Mesendoderm (in vitro differentiated cells): ENCODE measurements at regions not wholly inside any gene's neighbourhood (a gene's known extent, or its start where the extent isn't known, plus 50 kb on each side); places are given as distances from the start of the nearest gene placed in this dataset.

ENCODE experiments used
- DNase-seq: peaks from one replicate; pipeline ENCODE4 v3.0.0; 2013
- H2AK5ac ChIP-seq: 2 replicates; pipeline ENCODE4 v1.6.1; 2013; ENCODE audit warnings: low read length, inconsistent platforms
- H2BK120ac ChIP-seq: 2 replicates; pipeline ENCODE4 v1.6.1; 2013; ENCODE audit warnings: low read depth, mild to moderate bottlenecking, low read length, moderate library complexity, mixed read lengths
- H2BK15ac ChIP-seq: replicated peaks from 2 replicates; pipeline ENCODE4 v1.6.1; 2013; ENCODE audit warnings: low read depth, mild to moderate bottlenecking, moderate library complexity
- H2BK5ac ChIP-seq: 2 replicates; pipeline ENCODE4 v1.6.1; 2013; ENCODE audit warnings: low read length, inconsistent platforms
- H3K18ac ChIP-seq: 2 replicates; pipeline ENCODE4 v1.6.1; 2013; ENCODE audit warnings: mild to moderate bottlenecking, low read length, mixed read lengths
- H3K23ac ChIP-seq: one replicate; pipeline ENCODE4 v1.6.1; 2013; ENCODE audit warnings: low read length
- H3K27ac ChIP-seq: 2 replicates; pipeline ENCODE4 v1.5.1; 2013; ENCODE audit warnings: low read depth, mild to moderate bottlenecking, inconsistent platforms, low read length, moderate library complexity
- H3K27me3 ChIP-seq: 2 replicates; pipeline ENCODE4 v1.6.1; 2013; ENCODE audit warnings: low read length, control low read depth, mild to moderate bottlenecking, inconsistent platforms; ENCODE audit not compliant: insufficient read depth, poor library complexity
- H3K36me3 ChIP-seq: 2 replicates; pipeline ENCODE4 v1.6.1; 2013; ENCODE audit warnings: low read length, inconsistent platforms; ENCODE audit not compliant: control insufficient read depth, insufficient read depth
- H3K4ac ChIP-seq: one replicate; pipeline ENCODE4 v1.6.1; 2013; ENCODE audit warnings: low read depth, mild to moderate bottlenecking, low read length, moderate library complexity
- H3K4me1 ChIP-seq: 2 replicates; pipeline ENCODE4 v1.6.1; 2013; ENCODE audit warnings: low read depth, low read length, inconsistent platforms; ENCODE audit not compliant: control insufficient read depth
- H3K4me2 ChIP-seq: 2 replicates; pipeline ENCODE4 v1.6.1; 2013; ENCODE audit warnings: low read length
- H3K4me3 ChIP-seq: 2 replicates; pipeline ENCODE4 v1.5.1; 2013; ENCODE audit warnings: mild to moderate bottlenecking, low read length
- H3K56ac ChIP-seq: one replicate; pipeline ENCODE4 v1.6.1; 2013; ENCODE audit warnings: low read length
- H3K79me1 ChIP-seq: 2 replicates; pipeline ENCODE4 v1.6.1; 2013; ENCODE audit warnings: low read length, inconsistent platforms
- H3K79me2 ChIP-seq: 2 replicates; pipeline ENCODE4 v1.6.1; 2013; ENCODE audit warnings: mild to moderate bottlenecking, low read length; ENCODE audit not compliant: control insufficient read depth, insufficient read depth
- H3K9ac ChIP-seq: 2 replicates; pipeline ENCODE4 v1.6.1; 2013; ENCODE audit warnings: low read length, inconsistent platforms
- H4K5ac ChIP-seq: one replicate; pipeline ENCODE4 v1.6.1; 2013; ENCODE audit warnings: low read length
- H4K8ac ChIP-seq: one replicate; pipeline ENCODE4 v1.6.1; 2013; ENCODE audit warnings: low read depth, mild to moderate bottlenecking, control low read depth, low read length, moderate library complexity
- WGBS: extraction: QIAGEN DNeasy Blood & Tissue Kit; methylation state at CpG from one replicate; pipeline ENCODE4 v1.1.7; 2013; ENCODE audit warnings: low lambda C conversion rate, missing lambda C conversion rate; ENCODE audit not compliant: insufficient coverage; ENCODE audit errors: extremely low coverage; 5-methylcytosine and 5-hydroxymethylcytosine counted together

DNA sequence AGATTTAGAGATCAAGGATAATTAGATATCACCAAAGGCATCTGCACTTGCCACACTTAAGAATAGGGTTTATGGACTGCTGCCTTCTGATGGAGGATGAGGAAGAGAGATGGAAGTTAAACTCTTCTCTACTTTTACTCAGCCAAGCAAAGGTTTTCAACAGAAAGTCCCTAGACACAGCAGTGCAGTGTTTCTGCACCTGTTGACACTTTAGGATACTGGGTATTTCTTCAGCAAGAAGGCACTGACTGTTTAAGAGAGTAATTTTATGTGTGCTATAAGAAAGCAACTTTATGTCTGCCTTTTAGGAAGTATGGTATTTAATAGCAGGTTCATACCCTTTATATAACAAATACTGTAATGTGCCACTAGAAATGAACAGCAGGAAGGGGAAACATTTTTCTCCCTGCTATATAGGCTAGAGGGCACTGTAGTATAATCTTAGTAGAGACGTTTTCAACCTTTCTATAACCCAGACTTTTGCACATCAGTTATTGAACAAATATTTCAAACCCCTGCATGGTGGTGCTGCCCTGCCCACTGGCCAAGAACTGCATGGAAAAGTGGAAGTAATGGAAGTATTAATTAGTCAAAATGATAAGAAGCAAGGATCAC lies 225.0 kb upstream of the GRIP1 start:
- no peak overlapping the region for H2BK120ac ChIP-seq
- no peak overlapping the region for H4K5ac ChIP-seq
- H2BK15ac ChIP-seq: no peak overlapping the region
- H3K23ac ChIP-seq: no peak overlapping the region
- no peaks in the 10 kb centered on the region for H3K27me3 ChIP-seq
- no peak overlapping the region for H3K4me2 ChIP-seq
- H3K79me2 ChIP-seq: no peaks in the 10 kb centered on the region
- no peak overlapping the region for H3K9ac ChIP-seq
- no peak overlapping the region for H3K56ac ChIP-seq
- H4K8ac ChIP-seq: no peak overlapping the region
- no peaks in the 10 kb centered on the region for H3K79me1 ChIP-seq
- H3K36me3 ChIP-seq: no peaks in the 10 kb centered on the region
- H3K4ac ChIP-seq: no peak overlapping the region
- no peak overlapping the region for H2AK5ac ChIP-seq
- no CpG with 5 or more reads among the region's 1 CpG for WGBS
- H3K18ac ChIP-seq: no peak overlapping the region
- no peak for DNase-seq
- no peak overlapping the region for H2BK5ac ChIP-seq
- H3K4me1 ChIP-seq: no peaks in the 10 kb centered on the region
- no peak overlapping the region for H3K4me3 ChIP-seq
- H3K27ac ChIP-seq: no peak overlapping the region

DNA sequence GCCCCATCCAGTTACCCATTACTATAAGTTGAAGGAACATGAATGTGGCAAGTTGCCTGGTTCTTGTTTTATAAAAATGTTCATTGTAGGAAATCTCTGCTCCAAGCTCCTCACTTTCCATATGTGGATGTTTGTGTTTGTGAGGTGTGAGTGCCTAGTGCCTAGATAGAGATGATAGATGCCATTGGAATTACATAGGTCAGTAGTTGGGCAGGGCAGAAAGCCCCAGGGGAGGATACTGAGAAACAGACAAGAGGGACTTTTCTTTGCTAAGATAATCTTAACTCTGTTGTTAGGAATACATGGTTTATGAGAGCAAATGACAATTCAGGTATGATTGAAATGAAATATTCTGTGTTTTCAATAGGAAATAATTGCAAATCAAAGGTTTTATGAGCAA lies 226.3 kb upstream of the GRIP1 start:
- H3K56ac ChIP-seq: no peak overlapping the region
- no peak overlapping the region for H2BK120ac ChIP-seq
- no peak overlapping the region for H4K8ac ChIP-seq
- H3K4me2 ChIP-seq: no peak overlapping the region
- H2BK15ac ChIP-seq: no peak overlapping the region
- no peak overlapping the region for H3K18ac ChIP-seq
- no peak overlapping the region for H2AK5ac ChIP-seq
- H3K27ac ChIP-seq: no peak overlapping the region
- H3K4me1 ChIP-seq: no peaks in the 10 kb centered on the region
- no peak overlapping the region for H3K4ac ChIP-seq
- no peak overlapping the region for H3K23ac ChIP-seq
- no peak overlapping the region for H2BK5ac ChIP-seq
- peak; percentile 51 for DNase-seq
- H3K27me3 ChIP-seq: no peaks in the 10 kb centered on the region
- H3K79me1 ChIP-seq: no peaks in the 10 kb centered on the region
- no peaks in the 10 kb centered on the region for H3K79me2 ChIP-seq
- H3K9ac ChIP-seq: no peak overlapping the region
- no peak overlapping the region for H4K5ac ChIP-seq
- H3K36me3 ChIP-seq: no peaks in the 10 kb centered on the region
- H3K4me3 ChIP-seq: no peak overlapping the region

DNA sequence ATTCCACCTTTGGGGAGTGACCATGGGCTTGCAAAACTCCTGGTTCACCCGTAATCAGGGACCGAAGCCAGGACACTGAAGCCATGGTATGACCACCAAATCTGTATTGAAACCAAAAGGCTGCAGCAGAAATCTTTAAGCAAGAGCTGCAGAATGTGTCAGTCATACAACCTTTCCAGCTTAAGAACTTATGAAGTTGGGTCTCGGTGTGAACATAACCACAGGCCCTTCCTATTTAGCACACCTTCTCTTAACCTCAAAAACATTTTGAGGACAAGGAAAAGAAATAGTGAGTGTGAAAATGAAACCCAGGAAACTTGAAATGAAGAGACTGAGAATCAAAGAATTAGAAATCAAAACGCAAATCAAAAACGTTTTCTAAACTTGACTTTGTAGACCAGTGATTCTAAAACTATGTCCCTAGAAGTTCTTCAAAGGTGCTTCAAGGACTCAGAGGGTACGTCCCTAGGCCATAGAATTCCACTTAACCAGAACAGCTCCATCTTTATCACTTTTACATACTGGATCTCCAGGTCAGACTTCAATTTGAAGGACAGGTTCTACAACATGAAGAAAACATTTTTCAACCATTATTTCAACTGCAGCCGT lies 231.6 kb upstream of the GRIP1 start:
- H3K4me3 ChIP-seq: no peak overlapping the region
- no peaks in the 10 kb centered on the region for H3K79me2 ChIP-seq
- no peak overlapping the region for H2BK15ac ChIP-seq
- no peaks in the 10 kb centered on the region for H3K27me3 ChIP-seq
- no peak overlapping the region for H3K56ac ChIP-seq
- H2BK120ac ChIP-seq: no peak overlapping the region
- no CpG with 5 or more reads among the region's 7 CpGs for WGBS
- no peaks in the 10 kb centered on the region for H3K4me1 ChIP-seq
- H2AK5ac ChIP-seq: no peak overlapping the region
- no peaks in the 10 kb centered on the region for H3K79me1 ChIP-seq
- H2BK5ac ChIP-seq: no peak overlapping the region
- no peak overlapping the region for H4K8ac ChIP-seq
- no peak overlapping the region for H3K23ac ChIP-seq
- H3K27ac ChIP-seq: no peak overlapping the region
- H3K9ac ChIP-seq: no peak overlapping the region
- no peak overlapping the region for H4K5ac ChIP-seq
- H3K18ac ChIP-seq: no peak overlapping the region
- H3K4ac ChIP-seq: no peak overlapping the region
- DNase-seq: no peak
- H3K4me2 ChIP-seq: no peak overlapping the region
- no peaks in the 10 kb centered on the region for H3K36me3 ChIP-seq

DNA sequence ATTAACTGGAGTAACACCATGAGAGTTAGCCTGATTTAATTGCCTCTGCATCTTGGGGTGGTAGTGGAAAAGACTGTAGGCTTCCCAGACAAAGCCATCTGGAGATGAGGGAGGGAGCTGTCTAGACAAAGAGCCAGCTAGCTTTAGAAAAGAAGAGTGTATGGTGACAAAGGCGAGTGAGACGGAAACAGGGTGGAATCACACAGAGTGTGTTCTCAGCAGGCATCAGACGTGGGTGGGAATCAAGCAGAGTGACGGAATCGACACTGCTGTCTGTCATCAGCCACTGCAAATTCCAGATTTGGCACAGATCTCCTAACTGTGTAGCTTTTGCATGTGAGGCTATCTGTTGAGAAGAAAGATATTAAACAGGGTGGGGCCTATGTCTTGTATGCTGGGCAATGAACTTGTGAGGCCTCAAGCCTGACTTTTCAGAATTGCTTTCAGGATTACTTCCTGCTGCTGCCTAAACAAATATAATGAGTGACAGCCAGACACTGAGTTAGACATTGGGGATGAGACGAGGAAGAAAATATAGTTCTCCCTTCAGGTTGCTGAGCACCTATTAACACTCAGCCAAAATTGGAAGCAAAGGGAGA lies 236.5 kb upstream of the GRIP1 start:
- Histone ChIP-seq H2AK5ac (no peak overlapping the region), H3K18ac (no peak overlapping the region), H3K23ac (no peak overlapping the region), H3K79me1 (no peaks in the 10 kb centered on the region), H3K4ac (no peak overlapping the region), H2BK5ac (no peak overlapping the region), H3K27ac (no peak overlapping the region), H3K4me2 (no peak overlapping the region), H3K4me3 (no peak overlapping the region), H4K5ac (no peak overlapping the region), H3K4me1 (no peaks in the 10 kb centered on the region), H3K56ac (no peak overlapping the region), H3K79me2 (no peaks in the 10 kb centered on the region), H3K9ac (no peak overlapping the region), H3K36me3 (no peaks in the 10 kb centered on the region), H2BK15ac (no peak overlapping the region), H4K8ac (no peak overlapping the region), H3K27me3 (no peaks in the 10 kb centered on the region), H2BK120ac (no peak overlapping the region)
- WGBS: no CpG with 5 or more reads among the region's 6 CpGs
- DNase-seq: no peak

DNA sequence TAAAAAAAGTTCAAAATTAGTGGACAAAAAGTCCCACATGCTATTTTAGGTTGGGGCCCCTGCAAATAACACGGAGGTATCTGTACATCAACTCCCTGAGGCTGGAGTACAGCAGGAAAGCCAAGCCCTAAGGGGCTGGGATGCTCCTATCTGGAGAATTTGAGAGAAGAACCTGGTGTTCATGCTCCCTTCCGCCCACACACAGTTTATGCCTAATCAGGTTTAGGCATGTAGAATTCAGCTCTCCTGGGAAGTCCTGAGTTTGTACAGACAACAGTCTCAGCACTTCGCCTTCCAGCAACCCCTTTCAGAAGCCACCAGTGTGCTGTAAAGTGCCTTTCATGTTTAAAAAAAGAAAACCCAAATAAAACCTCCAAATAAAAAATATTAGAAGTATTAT lies 237.3 kb upstream of the GRIP1 start:
- DNase-seq: no peak

DNA sequence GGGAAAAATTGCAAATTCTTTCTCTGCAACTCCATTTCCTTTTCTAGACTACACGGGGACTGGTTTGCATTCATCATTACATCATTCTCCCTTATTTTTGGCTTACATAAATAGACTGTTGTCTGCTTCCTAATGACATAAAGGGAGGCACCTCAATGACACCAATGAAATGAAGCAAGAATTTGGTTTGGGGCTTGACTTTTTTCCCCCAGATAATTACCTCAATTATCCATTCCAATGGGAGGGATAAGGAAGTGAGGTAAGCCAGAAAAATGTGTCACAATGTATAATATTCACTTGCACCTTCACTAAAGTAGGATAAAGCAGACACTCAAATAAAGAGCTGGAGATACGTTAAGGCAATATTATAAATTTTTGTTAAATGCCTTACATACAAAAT lies 240.6 kb upstream of the GRIP1 start:
- no peaks in the 10 kb centered on the region for H3K4me1 ChIP-seq
- H3K79me1 ChIP-seq: no peaks in the 10 kb centered on the region
- H2BK5ac ChIP-seq: no peak overlapping the region
- H4K8ac ChIP-seq: no peak overlapping the region
- no peak overlapping the region for H3K4me3 ChIP-seq
- no peaks in the 10 kb centered on the region for H3K27me3 ChIP-seq
- H3K18ac ChIP-seq: no peak overlapping the region
- H3K9ac ChIP-seq: no peak overlapping the region
- no peak for DNase-seq
- no peak overlapping the region for H3K27ac ChIP-seq
- no peak overlapping the region for H3K4me2 ChIP-seq
- H3K4ac ChIP-seq: no peak overlapping the region
- WGBS: no CpG with 5 or more reads among the region's 2 CpGs
- no peak overlapping the region for H2AK5ac ChIP-seq
- no peak overlapping the region for H4K5ac ChIP-seq
- no peaks in the 10 kb centered on the region for H3K36me3 ChIP-seq
- H3K79me2 ChIP-seq: no peaks in the 10 kb centered on the region
- H2BK15ac ChIP-seq: no peak overlapping the region
- H3K23ac ChIP-seq: no peak overlapping the region
- H3K56ac ChIP-seq: no peak overlapping the region
- no peak overlapping the region for H2BK120ac ChIP-seq

More for the DNA sequence above, 237.3 kb upstream of the GRIP1 start:
- Histone ChIP-seq H3K4me2 (no peak overlapping the region), H3K23ac (no peak overlapping the region), H3K27me3 (no peaks in the 10 kb centered on the region), H4K8ac (no peak overlapping the region), H3K18ac (no peak overlapping the region), H3K4me3 (no peak overlapping the region), H3K27ac (no peak overlapping the region), H2BK5ac (no peak overlapping the region), H3K4me1 (no peaks in the 10 kb centered on the region), H3K56ac (no peak overlapping the region), H2AK5ac (no peak overlapping the region), H4K5ac (no peak overlapping the region), H3K9ac (no peak overlapping the region), H3K4ac (no peak overlapping the region), H2BK15ac (no peak overlapping the region), H2BK120ac (no peak overlapping the region), H3K36me3 (no peaks in the 10 kb centered on the region), H3K79me1 (no peaks in the 10 kb centered on the region), H3K79me2 (no peaks in the 10 kb centered on the region)
- no CpG with 5 or more reads among the region's 3 CpGs for WGBS
